ENCODE measurements at regions not wholly inside any gene's neighbourhood (a gene's known extent, or its start where the extent isn't known, plus 50 kb on each side); places are given as distances from the start of the nearest gene placed in this dataset.

GRCh38 chr2:65856928-65857327 is 424.5 kb upstream of the SPRED2 start:
- TF ChIP-seq, protein P1, sequence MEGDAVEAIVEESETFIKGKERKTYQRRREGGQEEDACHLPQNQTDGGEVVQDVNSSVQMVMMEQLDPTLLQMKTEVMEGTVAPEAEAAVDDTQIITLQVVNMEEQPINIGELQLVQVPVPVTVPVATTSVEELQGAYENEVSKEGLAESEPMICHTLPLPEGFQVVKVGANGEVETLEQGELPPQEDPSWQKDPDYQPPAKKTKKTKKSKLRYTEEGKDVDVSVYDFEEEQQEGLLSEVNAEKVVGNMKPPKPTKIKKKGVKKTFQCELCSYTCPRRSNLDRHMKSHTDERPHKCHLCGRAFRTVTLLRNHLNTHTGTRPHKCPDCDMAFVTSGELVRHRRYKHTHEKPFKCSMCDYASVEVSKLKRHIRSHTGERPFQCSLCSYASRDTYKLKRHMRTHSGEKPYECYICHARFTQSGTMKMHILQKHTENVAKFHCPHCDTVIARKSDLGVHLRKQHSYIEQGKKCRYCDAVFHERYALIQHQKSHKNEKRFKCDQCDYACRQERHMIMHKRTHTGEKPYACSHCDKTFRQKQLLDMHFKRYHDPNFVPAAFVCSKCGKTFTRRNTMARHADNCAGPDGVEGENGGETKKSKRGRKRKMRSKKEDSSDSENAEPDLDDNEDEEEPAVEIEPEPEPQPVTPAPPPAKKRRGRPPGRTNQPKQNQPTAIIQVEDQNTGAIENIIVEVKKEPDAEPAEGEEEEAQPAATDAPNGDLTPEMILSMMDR (IDR thresholded peaks at IDR 0.05) = no peak
- no peak for TF ChIP-seq EZH2 (IDR thresholded peaks at IDR 0.05; ENCODE audit: borderline replicate concordance, insufficient read depth, low read depth, low read length, poor library complexity, severe bottlenecking)

All from B cell (primary cell).